NCI-H82 treated with DMSO at 0.1 percent for 48 hours (cell line): ENCODE measurements at regions not wholly inside any gene's neighbourhood (a gene's known extent, or its start where the extent isn't known, plus 50 kb on each side); places are given as distances from the start of the nearest gene placed in this dataset.
"Not testable (repeated sequence)": the region's sequence is repeated elsewhere in the genome, so short reads cannot be mapped to it uniquely, and the experiment has no call there.

Source experiments
- DNase-seq: peaks from one replicate; lab custom pipeline; 2025; ENCODE audit not compliant: unreplicated experiment; lab: John Stamatoyannopoulos, UW

- no peak for DNase-seq
These were observed 466.9 kb downstream of the CD83 start for GRCh38 chr6:14584450-14584849.

GRCh38 chr6:14585689-14586088, 468.1 kb downstream of the CD83 start:
- DNase-seq: no peak

- no peak for DNase-seq
These were observed 471.6 kb downstream of the CD83 start for GRCh38 chr6:14589175-14589574.

GRCh38 chr6:14590586-14590985, 473.0 kb downstream of the CD83 start:
- no peak for DNase-seq

GRCh38 chr6:14591998-14592397, 474.4 kb downstream of the CD83 start:
- DNase-seq: no peak

- DNase-seq: no peak
These were observed 475.7 kb downstream of the CD83 start for GRCh38 chr6:14593286-14593685.

- DNase-seq: no peak
These were observed 478.2 kb downstream of the CD83 start for GRCh38 chr6:14595751-14596150.

- no peak for DNase-seq
These were observed 478.8 kb downstream of the CD83 start for GRCh38 chr6:14596410-14596809.

- no peak for DNase-seq
These were observed 479.5 kb downstream of the CD83 start for GRCh38 chr6:14597090-14597489.

- DNase-seq: no peak
These were observed 480.7 kb downstream of the CD83 start for GRCh38 chr6:14598017-14598864.

- DNase-seq: not testable (repeated sequence)
These were observed 482.7 kb downstream of the CD83 start for GRCh38 chr6:14600306-14600705.

GRCh38 chr6:14601490-14601889, 483.9 kb downstream of the CD83 start:
- DNase-seq: peak; percentile 37

GRCh38 chr6:14606353-14606752, 488.8 kb downstream of the CD83 start:
- DNase-seq: no peak

- DNase-seq: no peak
These were observed 492.6 kb downstream of the CD83 start for GRCh38 chr6:14610141-14610540.

GRCh38 chr6:14612016-14612980, 494.7 kb downstream of the CD83 start:
- DNase-seq: no peak

GRCh38 chr6:14614631-14615030, 497.1 kb downstream of the CD83 start:
- no peak for DNase-seq

- DNase-seq: no peak
These were observed 499.1 kb downstream of the CD83 start for GRCh38 chr6:14616656-14617055.

GRCh38 chr6:14618759-14619418, 501.3 kb downstream of the CD83 start:
- no peak for DNase-seq

- DNase-seq: no peak
These were observed 501.8 kb downstream of the CD83 start for GRCh38 chr6:14619419-14619781.

GRCh38 chr6:14620522-14620921, 502.9 kb downstream of the CD83 start:
- no peak for DNase-seq

- DNase-seq: no peak
These were observed 503.9 kb downstream of the CD83 start for GRCh38 chr6:14621518-14621917.
